ENCODE measurements at regions not wholly inside any gene's neighbourhood (a gene's known extent, or its start where the extent isn't known, plus 50 kb on each side); places are given as distances from the start of the nearest gene placed in this dataset.

- no peak for TF ChIP-seq CTCF (IDR thresholded peaks at IDR 0.05; ENCODE audit: control extremely low read depth, extremely low read depth, low read depth, missing control alignments)
- ChIA-PET POLR2A (no interaction called here), CTCF (interaction anchor here (1.0 to 1.7 kb wide), 2 partner anchors 9 to 13 kb away, joined by 3 read pairs; no protein-coding TSS in a partner anchor)
- DNase-seq (ENCODE audit: extremely low spot score): no peak
Measured at GRCh38 chr5:135140446-135141204, 106.6 kb upstream of the PITX1 start.

- ChIA-PET CTCF (interaction anchor here (1.7 kb wide), 1 partner anchor 10 kb away, joined by 3 read pairs; no protein-coding TSS in a partner anchor), POLR2A (no interaction called here)
- no peak for DNase-seq (ENCODE audit: extremely low spot score)
- no peak for TF ChIP-seq CTCF (IDR thresholded peaks at IDR 0.05; ENCODE audit: control extremely low read depth, extremely low read depth, low read depth, missing control alignments)
Measured at GRCh38 chr5:135139381-135140134, 105.5 kb upstream of the PITX1 start.

GRCh38 chr5:135138116-135138850, 104.3 kb upstream of the PITX1 start:
- CTCF ChIA-PET: no interaction called here
- DNase-seq (ENCODE audit: extremely low spot score): no peak
- no peak for TF ChIP-seq CTCF (IDR thresholded peaks at IDR 0.05; ENCODE audit: control extremely low read depth, extremely low read depth, low read depth, missing control alignments)

GRCh38 chr5:135137146-135137915, 103.3 kb upstream of the PITX1 start:
- CTCF ChIA-PET: no interaction called here
- no peak for TF ChIP-seq CTCF (IDR thresholded peaks at IDR 0.05; ENCODE audit: control extremely low read depth, extremely low read depth, low read depth, missing control alignments)
- POLR2A ChIA-PET: no interaction called here
- DNase-seq (ENCODE audit: extremely low spot score): no peak

More at GRCh38 chr5:135138116-135138850, 104.3 kb upstream of the PITX1 start:
- POLR2A ChIA-PET: no interaction called here

- CTCF ChIA-PET: no interaction called here
Measured at GRCh38 chr5:135136546-135136945, 102.5 kb upstream of the PITX1 start.

More at GRCh38 chr5:135136546-135136945, 102.5 kb upstream of the PITX1 start:
- TF ChIP-seq CTCF (IDR thresholded peaks at IDR 0.05; ENCODE audit: control extremely low read depth, extremely low read depth, low read depth, missing control alignments): no peak
- no peak for DNase-seq (ENCODE audit: extremely low spot score)
- POLR2A ChIA-PET: no interaction called here

Data from GM10248 (cell line).